Ureter (tissue), 1 donor: ENCODE measurements at regions not wholly inside any gene's neighbourhood (a gene's known extent, or its start where the extent isn't known, plus 50 kb on each side); places are given as distances from the start of the nearest gene placed in this dataset.
A peak's percentile ranks its signal among the peaks of the same experiment; 100 is the strongest.

Experiments used
- DNase-seq: peaks from one replicate; pipeline ENCODE4 v3.0.0-alpha.2; 2020; ENCODE audit warnings: low spot score
- donor health status: DM: yes; HTN: yes; CAD: no.

DNA sequence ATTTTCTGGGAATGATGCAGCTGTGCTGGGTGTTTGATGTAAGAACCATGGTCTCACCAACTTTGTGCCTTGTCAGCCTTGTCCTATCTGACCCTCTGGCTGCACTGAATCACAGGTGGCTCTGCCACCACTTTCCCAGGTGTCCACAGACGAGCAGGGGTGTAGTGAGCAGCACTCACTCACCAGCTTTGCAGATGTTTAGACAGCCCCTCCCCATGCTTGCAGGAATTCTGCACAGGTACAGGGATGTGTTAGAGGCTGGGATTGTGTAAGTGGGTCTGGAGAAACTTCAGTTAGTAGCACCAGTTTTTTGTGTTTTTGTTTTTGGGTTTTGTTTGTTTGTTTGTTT lies 88.2 kb upstream of the NAA20 start:
- DNase-seq, result no peak

DNA sequence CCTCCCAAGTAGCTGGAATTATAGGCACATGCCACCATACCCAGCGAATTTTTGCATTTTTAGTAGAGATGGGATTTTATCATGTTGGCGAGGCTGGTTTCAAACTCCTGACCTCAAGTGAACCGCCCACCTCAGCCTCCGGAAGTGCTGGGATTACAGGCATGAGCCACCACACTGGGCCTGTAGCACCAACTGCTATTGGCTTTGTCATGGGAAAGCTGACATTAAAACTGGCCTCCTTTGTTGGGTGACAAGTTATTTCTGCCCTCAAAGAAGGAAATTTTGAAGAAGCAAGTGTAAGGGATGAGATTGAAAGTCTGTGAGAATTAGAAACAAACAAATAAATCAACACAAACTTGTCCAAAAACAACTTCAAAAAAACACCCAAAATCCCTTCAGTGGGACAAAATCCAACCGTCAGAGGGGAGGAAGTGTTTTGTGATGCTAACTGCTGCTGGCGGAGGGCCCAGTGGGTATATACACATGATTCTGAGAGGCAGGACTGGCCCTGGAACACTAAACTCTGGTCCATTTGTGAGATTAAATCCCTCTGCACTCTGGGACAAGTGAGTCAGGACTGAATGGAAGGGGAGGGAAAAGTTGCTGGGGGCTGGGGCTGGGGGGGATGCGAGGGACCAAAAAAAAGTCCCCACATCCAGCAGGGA lies 87.5 kb upstream of the NAA20 start:
- no peak for DNase-seq

DNA sequence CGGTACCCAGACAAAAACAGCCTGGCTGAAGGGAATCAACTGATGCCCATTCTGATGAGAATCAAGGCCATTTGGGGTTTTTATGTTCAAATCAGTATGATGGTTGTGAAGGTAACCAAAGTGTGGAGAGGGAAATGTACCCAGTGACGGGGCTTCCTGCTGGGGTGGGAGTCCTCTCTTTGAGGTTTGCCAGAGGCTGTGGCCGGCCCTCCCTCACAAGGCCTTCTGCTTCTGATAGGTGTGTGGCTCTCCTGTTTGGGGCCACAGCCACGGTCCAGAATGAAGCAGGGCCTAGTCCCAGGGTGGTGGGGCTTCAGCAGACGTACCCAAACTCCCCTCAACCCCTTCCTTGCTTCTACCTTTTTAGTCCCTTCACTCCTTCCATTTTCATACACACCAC lies 86.7 kb upstream of the NAA20 start:
- DNase-seq, result no peak

DNA sequence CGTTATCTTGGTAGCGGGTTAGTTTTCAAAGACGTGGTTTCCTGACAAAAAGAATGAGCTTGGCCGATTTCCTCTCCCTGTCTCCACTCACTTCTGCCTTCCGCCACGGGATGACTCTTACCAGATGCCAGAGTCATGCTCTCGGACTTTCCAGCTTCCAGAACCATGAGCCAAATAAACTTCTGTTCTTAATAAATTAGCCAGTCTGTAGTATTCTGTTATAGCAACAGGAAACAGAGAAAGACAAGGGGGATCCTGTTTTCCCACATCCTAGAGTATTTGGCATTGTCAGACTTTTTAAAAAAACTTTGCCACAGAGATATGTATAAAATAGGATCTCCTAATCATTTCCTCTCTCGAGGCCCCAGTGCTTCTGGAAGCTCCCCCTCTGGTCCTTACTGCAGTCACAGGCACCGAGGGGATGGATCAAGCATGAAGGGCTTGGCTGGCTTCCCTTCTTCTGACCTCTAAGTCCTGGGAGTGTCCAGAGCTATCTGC lies 84.9 kb upstream of the NAA20 start:
- no peak for DNase-seq

DNA sequence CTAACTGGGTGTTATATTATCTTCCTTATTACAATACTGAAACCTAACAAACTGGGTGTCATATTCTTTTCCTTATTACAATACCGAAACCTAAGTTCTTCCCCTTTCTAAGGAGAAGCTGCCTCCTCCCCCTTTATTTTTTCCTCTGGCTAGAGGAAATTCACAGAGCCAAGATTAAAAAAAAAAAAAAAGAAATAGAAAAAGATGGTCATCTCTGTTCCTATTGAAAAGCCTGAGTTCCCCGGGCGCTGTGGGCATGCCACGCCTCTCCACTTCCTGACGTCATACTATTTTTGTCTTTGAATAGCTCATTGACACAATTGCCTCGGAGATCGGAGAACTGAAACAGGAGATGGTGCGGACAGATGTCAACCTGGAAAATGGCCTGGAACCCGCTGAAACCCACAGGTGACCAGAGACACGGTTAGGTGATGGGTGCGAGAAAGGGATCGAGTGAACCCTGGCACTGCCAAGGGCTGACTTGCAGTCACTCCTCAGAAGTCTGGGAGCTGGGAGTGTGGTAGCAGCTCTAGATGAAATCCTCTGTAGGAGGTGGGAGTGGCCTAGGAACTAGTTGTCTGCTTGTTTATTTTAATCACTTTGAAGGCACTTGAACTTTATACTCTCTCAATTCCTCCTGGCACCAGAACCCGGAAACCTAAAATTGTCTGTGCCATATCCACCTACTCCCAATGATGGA lies 82.2 kb upstream of the NAA20 start:
- DNase-seq, result peak; percentile 76

DNA sequence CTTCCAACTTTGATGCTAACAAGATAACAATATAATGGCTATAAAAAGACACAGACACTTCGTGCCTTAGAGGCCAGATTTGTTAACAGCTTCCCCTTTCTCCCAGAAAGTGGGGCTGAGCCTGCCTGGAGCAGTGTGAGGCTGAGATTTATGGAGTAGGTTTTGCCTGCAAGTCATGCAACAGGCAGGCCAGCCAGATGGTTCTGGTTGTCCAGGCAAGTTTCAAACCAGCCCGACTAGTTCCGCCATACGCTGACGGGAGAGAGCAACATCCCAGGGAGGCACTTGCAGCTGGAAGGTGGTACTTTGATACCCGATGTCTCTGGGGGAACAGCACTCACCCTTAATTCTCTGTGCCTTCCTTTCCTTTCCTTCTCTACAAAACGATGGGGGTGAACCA lies 81.3 kb upstream of the NAA20 start:
- peak; percentile 88 for DNase-seq

DNA sequence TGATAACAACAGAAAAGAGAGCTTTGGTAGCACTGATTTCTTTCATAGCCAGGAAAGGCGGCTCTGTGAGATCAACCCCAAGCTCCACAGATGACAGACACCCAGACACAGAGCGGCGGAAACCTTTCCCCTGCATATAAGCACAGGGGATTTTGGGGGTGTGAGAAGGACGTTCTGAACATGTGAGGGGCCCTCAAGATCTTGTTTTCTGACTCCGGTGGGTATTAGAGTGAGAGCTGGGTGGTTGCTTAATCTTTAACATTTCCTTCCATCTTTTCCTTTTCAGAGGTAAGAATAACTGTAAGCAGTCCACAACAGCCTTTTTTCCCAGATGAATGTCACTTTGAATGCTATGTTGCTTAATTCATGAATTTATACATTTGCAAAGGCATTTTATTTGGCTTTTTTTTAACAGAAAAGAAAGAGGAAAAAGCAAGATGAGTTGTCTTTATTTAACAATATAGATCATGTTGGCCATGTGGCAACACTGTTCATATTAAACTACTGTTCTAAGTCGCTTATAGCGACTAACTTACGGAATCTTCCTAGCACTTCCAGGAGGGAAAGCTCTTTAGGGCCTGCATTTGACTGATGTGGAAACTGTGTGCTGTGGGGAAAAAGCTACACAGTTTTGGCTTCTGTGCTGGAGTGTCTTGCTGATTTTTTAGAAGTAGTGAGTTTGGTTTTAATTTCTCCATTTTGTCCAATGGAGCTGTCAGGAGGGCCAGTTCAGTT lies 80.5 kb upstream of the NAA20 start:
- DNase-seq, result no peak

DNA sequence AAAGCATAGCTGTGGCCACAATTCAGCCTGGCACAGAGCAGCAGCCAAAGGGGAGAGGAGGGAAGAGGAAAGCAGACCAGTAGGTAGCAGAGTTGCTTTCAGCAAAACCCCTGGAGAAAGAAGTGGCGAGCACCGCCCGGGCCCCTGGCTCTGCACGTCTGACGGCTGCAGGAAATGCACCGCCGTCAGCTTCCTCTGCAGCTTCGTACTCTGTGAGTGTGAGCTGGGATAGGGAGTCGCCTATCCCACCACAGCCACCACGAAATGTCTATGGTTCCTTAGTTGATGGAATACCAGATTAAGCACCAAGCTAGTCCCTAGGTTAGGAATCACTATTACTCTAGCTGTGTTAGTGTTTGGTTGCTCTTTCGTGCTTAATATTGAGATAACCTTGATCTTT lies 79.9 kb upstream of the NAA20 start:
- no peak for DNase-seq

DNA sequence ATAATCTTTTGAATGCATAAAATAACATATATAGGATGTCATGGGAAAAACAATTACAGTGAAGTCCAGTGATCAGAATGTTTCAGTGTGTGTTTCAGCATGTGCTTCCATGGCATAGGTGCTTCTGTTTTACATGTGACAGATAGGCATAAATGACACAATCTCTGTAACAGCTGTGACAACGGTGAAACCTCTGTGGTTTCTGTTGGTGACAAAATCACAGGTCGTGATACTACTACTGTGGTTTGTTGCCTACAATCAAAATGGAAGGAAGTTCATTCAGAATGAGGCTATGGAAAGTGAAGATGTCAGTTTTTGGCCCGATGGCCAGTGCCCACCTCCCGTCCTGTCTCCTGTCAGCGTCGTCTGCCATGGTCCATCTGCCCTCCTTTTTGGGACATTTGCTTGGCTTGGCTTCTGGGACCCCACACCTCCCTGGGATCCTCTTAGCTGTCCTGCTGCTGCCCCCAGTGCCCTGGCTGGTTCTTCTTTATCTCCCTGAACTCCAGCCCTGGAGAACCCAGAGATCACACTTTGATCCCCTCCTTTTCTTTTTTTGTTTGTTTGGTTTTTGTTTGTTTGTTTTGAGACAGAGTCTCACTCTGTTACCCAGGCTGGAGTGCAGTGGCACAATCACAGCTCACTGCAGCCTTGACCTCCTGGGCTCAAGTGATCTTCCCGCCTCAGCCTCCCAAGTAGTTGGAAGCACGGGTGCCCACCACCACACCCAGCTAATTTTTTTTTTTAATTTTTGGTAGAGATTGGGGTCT lies 79.3 kb upstream of the NAA20 start:
- no peak for DNase-seq

DNA sequence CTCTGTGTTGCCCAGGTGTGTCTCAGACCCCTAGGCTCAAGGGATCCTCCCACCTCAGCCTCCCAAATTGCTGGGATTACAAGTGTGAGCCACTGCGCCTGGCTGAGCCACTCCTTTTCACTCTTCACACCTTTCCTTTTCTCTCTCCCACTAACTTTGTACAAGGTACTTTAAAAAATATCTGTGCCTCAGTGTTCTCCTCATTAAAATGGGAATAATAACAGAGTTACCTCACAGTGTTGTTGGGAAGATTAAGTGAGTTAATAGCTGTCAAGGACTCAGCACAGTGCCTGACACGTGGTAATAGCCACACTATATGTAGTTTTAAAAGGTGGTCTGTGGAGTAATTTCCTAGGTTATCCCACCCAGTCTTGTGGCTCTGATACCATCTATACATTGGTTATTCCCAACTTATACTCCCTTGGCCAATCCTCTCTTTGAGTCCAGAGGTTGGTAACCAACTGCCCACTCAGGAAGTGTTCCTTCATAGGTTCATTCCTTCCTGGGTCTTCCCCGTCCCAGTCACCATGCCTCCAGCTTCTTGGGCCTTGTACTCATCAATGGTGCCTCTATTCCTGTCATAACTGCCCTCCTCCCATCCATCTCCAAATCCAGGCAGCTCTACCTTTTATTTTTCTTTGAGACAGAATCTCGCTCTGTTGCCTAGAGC lies 78.6 kb upstream of the NAA20 start:
- no peak for DNase-seq

DNA sequence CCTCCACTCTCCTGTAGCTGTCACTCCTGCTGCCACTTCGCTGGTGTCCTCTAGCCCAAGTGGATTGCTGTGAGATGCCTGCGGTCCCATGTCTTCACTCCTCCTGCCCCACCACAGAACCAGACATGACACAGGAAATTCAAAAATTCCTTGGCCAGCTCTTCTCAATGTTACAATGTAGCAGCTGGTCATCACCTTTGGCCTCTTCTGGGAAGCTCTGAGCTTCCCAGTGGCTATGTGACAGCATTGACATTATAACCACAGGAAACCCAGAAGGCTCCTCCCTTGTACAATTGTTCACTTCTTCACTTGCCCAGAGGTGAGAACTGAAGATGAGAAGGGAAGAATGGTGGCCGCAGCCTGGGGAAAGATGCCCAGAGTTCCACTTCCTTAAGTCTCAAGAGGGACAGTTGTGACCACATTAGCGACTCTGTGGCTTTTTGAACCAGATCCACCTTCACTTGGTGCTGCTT lies 76.1 kb upstream of the NAA20 start:
- no peak for DNase-seq

DNA sequence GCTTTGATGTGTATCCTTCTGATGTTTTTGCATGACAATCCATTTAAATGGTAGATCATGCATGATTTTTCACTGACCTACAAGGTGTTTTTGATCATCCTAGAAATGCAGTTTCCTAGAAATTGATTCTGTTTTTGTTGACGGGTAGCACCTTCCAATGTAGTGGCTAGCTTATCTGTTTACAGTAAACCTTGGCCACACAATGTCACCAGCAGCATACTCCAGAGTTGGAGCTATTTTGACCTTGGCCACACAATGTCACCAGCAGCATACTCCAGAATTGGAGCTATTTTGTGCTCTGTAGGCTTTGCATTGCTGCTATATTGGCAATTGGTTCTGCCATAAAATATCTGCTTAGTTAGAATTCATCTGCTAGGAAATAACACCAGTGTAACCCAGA lies 74.6 kb upstream of the NAA20 start:
- DNase-seq, result no peak

DNA sequence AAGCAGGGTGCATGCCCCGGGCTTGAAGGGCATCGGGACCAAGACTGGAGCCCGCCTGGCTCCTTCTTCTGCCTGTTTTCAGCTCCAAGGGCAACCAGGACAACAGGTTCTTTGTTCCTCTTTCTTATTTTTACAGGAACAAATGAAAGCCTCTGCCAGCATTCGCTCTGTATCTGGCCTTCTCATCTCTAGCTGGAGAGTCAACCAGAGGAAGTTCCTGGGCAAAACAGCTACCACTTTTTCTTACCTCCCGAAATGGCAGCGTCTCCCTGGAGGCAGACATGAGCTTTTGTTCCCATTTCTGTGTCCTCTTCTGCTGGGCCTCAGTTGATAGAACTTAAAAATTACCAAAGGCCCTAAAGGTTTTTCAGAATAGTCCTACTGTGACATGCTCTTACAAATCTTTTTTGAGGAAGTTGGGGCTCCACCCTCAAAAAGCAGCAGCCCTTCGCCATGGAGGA lies 74.1 kb upstream of the NAA20 start:
- no peak for DNase-seq

DNA sequence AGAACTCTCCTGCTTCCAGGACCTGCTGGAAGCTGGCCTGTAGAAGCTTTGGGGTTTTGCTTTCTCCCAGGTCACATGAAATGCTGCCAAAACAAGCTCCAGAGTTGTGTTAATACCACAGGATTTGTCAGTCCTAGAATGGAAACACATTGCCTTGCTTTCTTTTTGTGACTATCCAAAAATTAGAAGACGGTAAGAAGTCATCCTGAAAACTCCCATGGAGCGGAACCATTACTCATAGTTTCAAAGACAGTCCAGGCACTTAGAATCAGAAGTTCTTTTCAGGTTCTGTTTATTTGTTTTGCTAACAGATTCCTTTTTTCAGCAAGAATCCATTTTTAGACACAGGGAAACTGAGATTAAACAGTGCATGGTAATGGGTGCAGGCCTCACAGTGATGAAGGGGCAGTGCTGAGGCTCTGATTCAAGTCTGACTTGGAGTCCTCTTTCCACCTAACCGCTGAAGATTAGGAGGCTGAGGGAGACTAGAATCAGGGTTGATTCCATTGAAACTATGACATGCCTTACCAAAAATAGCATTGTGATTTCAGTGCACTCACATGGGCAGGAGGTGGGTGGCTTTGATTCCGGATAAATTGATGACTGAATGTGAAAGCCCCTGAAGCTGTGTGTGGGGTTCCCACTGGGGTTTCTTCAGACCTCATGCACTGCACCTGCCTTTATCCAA lies 72.2 kb upstream of the NAA20 start:
- DNase-seq, result no peak

DNA sequence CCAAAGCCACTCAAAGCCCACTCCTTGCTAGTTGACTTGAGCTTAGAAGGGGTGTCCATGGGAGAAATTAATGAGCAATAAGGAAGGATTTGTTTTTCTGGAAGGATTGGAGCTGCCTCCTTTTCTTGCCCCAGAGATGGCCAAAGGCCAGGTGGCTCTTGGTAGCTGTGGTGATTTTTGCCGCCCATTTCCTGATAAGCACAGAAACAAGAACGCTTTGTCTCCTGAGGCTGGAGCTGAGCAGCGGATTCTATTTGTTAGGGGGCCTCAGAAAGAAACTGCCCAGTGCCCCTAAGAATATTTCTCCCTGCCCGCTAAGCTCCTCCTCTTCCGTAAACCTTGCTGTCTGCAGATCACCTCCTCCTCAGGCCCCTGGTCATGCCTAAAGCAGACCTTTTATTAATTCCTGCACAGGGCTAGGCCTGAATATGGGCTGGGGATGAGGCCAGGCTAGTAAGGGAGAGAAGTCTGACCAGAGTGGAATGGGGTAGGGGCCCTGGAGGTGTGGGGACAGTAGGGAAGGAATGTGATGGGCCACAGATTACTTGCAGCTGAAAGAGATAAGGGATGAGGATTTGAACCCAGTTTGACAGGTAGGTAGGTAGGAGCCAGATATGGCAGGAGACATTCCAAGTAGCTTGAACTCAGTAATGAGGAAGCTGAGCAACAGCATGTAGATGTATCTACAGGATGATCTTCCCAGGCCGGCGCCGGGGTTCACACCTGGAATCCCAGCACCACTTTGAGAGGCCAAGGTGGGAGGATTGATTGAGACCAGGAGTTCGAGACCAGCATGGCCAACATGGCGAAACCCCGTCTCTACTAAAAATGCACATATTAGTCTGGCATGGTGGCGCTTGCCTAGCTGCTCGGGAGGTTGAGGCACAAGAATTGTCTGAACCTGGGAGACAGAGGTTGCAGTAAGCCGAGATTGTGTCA lies 71.2 kb upstream of the NAA20 start:
- DNase-seq, result no peak

DNA sequence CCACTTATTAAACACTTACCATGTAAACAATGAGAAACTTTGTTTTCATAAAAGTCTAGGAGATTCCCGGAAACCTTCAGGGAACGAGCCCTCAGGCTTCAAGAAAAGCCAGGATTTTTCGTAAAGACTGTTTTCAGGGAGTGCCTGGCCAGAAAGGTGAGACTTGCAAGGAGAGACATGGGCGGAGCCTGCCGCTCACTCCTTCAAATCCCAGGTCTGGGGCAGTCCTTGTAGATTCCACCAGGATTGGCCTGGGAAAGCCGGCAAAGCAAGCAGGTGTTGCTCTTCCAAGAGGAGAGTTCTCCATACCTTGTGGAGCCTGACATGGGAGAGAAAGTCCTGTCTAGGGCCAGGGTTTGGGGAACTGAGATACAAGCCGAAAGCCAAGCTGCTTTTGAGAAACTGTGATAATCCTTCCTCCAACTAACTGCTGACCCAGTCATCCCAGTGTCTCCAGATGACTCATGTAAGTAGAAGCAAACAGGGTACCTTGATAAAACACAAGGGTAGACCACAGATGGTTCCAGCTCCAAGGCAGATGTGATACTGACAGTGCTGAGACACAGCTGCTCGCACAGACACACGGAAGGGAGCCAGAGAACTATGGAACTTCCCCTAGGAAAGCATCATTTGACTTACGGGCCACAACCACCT lies 69.4 kb upstream of the NAA20 start:
- no peak for DNase-seq

DNA sequence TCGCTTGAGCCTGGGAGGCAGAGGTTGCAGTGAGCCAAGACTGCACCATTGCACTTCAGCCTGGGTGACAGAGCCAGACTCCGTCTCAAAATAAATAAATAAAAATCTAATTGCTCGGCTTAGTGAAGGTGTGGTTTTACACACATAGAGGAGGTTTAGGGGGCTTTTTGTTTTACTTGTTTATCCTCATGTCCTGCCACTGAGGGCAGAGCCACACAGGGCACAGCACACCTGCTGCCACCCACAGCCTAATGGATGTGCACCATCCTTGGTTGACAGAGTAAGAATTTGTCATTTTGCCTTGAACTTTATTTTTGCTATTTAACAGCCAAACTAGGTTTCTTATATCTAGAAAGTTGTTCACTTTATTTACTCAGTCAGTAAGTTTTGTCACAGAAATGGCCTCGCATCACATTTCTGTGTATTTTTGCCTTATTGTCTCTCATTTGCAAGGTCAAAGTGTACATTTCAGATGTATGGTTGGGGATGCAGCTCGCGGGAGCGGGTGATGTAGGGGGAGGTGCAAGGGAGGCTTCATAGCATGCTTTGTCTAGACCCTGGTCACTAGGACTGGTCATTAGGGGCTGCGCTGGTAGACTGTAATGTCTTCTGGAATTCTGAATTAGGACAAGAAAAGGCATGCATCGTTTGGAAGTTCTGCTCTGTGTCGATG lies 67.8 kb upstream of the NAA20 start:
- DNase-seq, result no peak

DNA sequence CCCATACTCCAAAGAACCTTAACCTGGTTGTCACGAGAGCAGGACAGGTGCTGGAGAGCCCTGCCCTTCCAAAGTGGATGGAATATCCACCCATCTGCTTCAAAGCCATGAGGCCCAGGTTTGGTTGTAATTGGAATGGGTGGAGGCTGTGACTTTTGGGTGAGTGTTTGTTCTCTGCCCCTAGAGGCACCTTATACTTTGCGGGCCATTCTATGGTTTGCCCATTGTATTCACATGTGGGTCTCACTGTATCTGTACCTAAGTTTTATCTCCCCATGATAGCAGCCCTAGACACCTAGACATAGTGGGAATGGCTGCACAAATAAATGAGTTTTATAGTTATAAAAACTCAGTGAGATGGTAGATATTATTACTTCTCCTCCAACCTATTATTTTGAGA lies 67.1 kb upstream of the NAA20 start:
- DNase-seq, result no peak

DNA sequence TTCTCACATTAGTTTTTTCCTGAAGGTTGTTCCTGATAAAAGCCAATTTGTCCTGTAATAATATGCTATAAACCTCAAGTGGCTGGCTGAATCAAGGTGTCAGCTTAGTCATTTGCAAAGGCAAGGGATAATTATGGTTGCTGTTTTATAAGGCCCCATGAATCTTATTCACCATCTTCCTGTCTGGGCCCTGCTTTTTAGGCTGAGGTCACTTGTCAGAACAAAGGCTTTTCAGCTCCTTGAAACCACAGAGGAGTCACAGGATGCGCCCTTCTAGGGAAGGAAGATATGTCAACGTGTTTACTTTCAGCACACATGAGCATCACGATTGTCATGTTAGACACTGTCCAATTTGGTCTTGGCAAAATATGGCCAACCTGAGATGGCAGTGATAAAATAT lies 64.8 kb upstream of the NAA20 start:
- DNase-seq, result no peak
